GM10248 (cell line): ENCODE measurements at regions not wholly inside any gene's neighbourhood (a gene's known extent, or its start where the extent isn't known, plus 50 kb on each side); places are given as distances from the start of the nearest gene placed in this dataset.

Source experiments
- CTCF ChIA-PET: fragments of 300-600 bp; sonication (Branson Sonifier 250); formaldehyde crosslinking; extraction: SDS; loops from one replicate; lab custom pipeline; 2021; ENCODE audit warnings: antibody characterized with exemption; lab: Yijun Ruan, JAX
- POLR2A ChIA-PET: fragments of 350-650 bp; sonication (Branson Sonifier 250); formaldehyde crosslinking; extraction: SDS; loops from one replicate; lab custom pipeline; 2020; ENCODE audit warnings: antibody characterized with exemption; lab: Yijun Ruan, JAX
- DNase-seq: peaks from one replicate; pipeline ENCODE4 v3.0.0; 2012; ENCODE audit errors: extremely low spot score
- CTCF ChIP-seq: IDR thresholded peaks from 2 replicates; pipeline ENCODE4 v1.5.1; 2012; ENCODE audit warnings: mild to moderate bottlenecking, low read depth; ENCODE audit errors: extremely low read depth, missing control alignments, control extremely low read depth

GRCh38 chr1:4032571-4032970, 132.5 kb upstream of the C1orf174 start:
- no peak for TF ChIP-seq CTCF
- ChIA-PET CTCF (no interaction called here), POLR2A (no interaction called here)
- no peak for DNase-seq

GRCh38 chr1:4033129-4033676, 133.1 kb upstream of the C1orf174 start:
- CTCF ChIA-PET, result no interaction called here
- POLR2A ChIA-PET, result no interaction called here
- no peak for TF ChIP-seq CTCF
- DNase-seq, result no peak

GRCh38 chr1:4033713-4034112, 133.6 kb upstream of the C1orf174 start:
- TF ChIP-seq CTCF, result no peak
- DNase-seq, result no peak
- ChIA-PET POLR2A (no interaction called here), CTCF (no interaction called here)

GRCh38 chr1:4034318-4034887, 134.3 kb upstream of the C1orf174 start:
- ChIA-PET POLR2A (no interaction called here), CTCF (no interaction called here)
- DNase-seq, result no peak
- TF ChIP-seq CTCF, result no peak

GRCh38 chr1:4044967-4045366, 144.9 kb upstream of the C1orf174 start:
- ChIA-PET CTCF (no interaction called here), POLR2A (no interaction called here)
- no peak for DNase-seq

GRCh38 chr1:4045397-4046010, 145.4 kb upstream of the C1orf174 start:
- POLR2A ChIA-PET, result no interaction called here
- DNase-seq, result no peak
- no peak for TF ChIP-seq CTCF
- CTCF ChIA-PET, result no interaction called here

More at GRCh38 chr1:4044967-4045366, 144.9 kb upstream of the C1orf174 start:
- TF ChIP-seq CTCF, result no peak
